HepG2 (cell line): ENCODE measurements at regions not wholly inside any gene's neighbourhood (a gene's known extent, or its start where the extent isn't known, plus 50 kb on each side); places are given as distances from the start of the nearest gene placed in this dataset.

Experiments used
- ATAC-seq: fragments of 200-7000 bp; cut with Tn5 transposase; 3 replicates; pipeline ENCODE4 v1.9.1; 2020; ENCODE audit warnings: mild to moderate bottlenecking, moderate library complexity
- BruUV-seq: library from RNA; stranded (reverse); fragments of 400-500 nt; replicated peaks from 2 replicates; lab custom pipeline; 2021; lab: Mats Ljungman, UMichigan
- CTCF ChIA-PET: fragments of 300-600 bp; formaldehyde crosslinking; extraction: SDS; loops from one replicate; lab custom pipeline; 2021; ENCODE audit warnings: low total read pairs, inconsistent platforms, low intra/inter-chr PET ratio; lab: Yijun Ruan, JAX
- POLR2A ChIA-PET: fragments of 350-600 bp; sonication (Branson Sonifier 250); formaldehyde crosslinking; loops from one replicate; lab custom pipeline; 2020; ENCODE audit warnings: antibody characterized with exemption, inconsistent platforms; lab: Yijun Ruan, JAX
- DNase-seq: peaks from one replicate; pipeline ENCODE4 v3.0.0-alpha.2; 2015; ENCODE audit warnings: low spot score
- FAIRE-seq: peaks from 3 replicates; lab custom pipeline; 2011; peaks lifted over from hg19 to GRCh38; lab: Jason Lieb, UNC
- H2AFZ ChIP-seq: one replicate; pipeline ENCODE4 v1.6.1; 2011; ENCODE audit warnings: low read length, inconsistent platforms
- H3K27ac ChIP-seq: fragments of 300-600 bp; 3 replicates; pipeline ENCODE4 v1.8.0; 2011; ENCODE audit warnings: mixed run types, mild to moderate bottlenecking, mixed read lengths, low read length, inconsistent platforms; ENCODE audit not compliant: insufficient read depth; ENCODE audit errors: extremely low read length
- H3K27me3 ChIP-seq, 2 experiments: fragments of 200-600 bp in 1 of 2; 2 replicates in 1 of 2; 3 replicates in 1 of 2; pipeline versions ENCODE4 v1.6.0 to v1.8.0; 2011; ENCODE audit warnings: low read length in 2 of 2, mild to moderate bottlenecking in 2 of 2, moderate library complexity in 2 of 2, inconsistent platforms in 1 of 2; ENCODE audit not compliant: insufficient read depth in 2 of 2, control insufficient read depth in 1 of 2
- H3K36me3 ChIP-seq, 2 experiments: fragments of 200-600 bp in 1 of 2; replicated peaks in 1 of 2; 2 replicates in 1 of 2; 3 replicates in 1 of 2; pipeline versions ENCODE4 v1.5.1 to v1.8.0; 2011; ENCODE audit warnings: low read length in 2 of 2, inconsistent platforms in 1 of 2; ENCODE audit not compliant: insufficient read depth in 2 of 2, control insufficient read depth in 1 of 2
- H3K4me1 ChIP-seq: 2 replicates; pipeline ENCODE4 v1.5.1; 2012; ENCODE audit warnings: low read length, inconsistent platforms; ENCODE audit not compliant: insufficient read depth
- H3K4me2 ChIP-seq: 2 replicates; pipeline ENCODE4 v1.6.0; 2011; ENCODE audit warnings: low read depth, low read length, inconsistent platforms
- H3K4me3 ChIP-seq, 3 experiments: fragments of 200-600 bp in 1 of 3; sonication (generic), shearing (Covaris generic) in 1 of 3; replicated peaks in 1 of 3; 2 replicates each; pipeline ENCODE4 v1.5.1; 2011 to 2016; ENCODE audit warnings: low read length in 3 of 3, inconsistent platforms in 2 of 3, low read depth in 2 of 3, mild to moderate bottlenecking in 2 of 3, control low read depth in 1 of 3, mixed read lengths in 1 of 3; ENCODE audit not compliant: insufficient read depth in 1 of 3
- H3K79me2 ChIP-seq: one replicate; pipeline ENCODE4 v1.6.1; 2011; ENCODE audit warnings: low read length, inconsistent platforms; ENCODE audit not compliant: insufficient read depth
- H3K9ac ChIP-seq: 2 replicates; pipeline ENCODE4 v1.6.0; 2011; ENCODE audit warnings: mild to moderate bottlenecking, low read depth, low read length, inconsistent platforms; ENCODE audit not compliant: insufficient read depth
- H3K9me3 ChIP-seq: 2 replicates; pipeline ENCODE4 v1.5.1; 2012; ENCODE audit warnings: mild to moderate bottlenecking, low read length
- H4K20me1 ChIP-seq: 2 replicates; pipeline ENCODE4 v1.6.0; 2011; ENCODE audit warnings: inconsistent platforms, mild to moderate bottlenecking, low read length, moderate library complexity; ENCODE audit not compliant: insufficient read depth
- CENPBD1 ChIP-seq: sonication (generic); formaldehyde crosslinking; IDR thresholded peaks from 2 replicates; pipeline ENCODE4 v1.8.0; 2022; ENCODE audit warnings: missing genetic modification reagents, low read depth, mild to moderate bottlenecking, borderline replicate concordance
- ETS1 ChIP-seq: sonication (generic); formaldehyde crosslinking; IDR thresholded peaks from 2 replicates; pipeline ENCODE4 v1.4.0; 2020; ENCODE audit warnings: missing genetic modification reagents
- FOXO1 ChIP-seq: sonication (generic); formaldehyde crosslinking; IDR thresholded peaks from 2 replicates; pipeline ENCODE4 v1.4.0; 2020; ENCODE audit warnings: missing genetic modification reagents
- GATAD1 ChIP-seq: IDR thresholded peaks from 2 replicates; pipeline ENCODE4 v1.6.1; 2016; ENCODE audit warnings: missing genetic modification reagents, missing compliant biosample characterization
- GATAD2A ChIP-seq: IDR thresholded peaks from 2 replicates; pipeline ENCODE4 v1.6.1; 2016
- NR1H2 ChIP-seq: sonication (generic); formaldehyde crosslinking; IDR thresholded peaks from 2 replicates; pipeline ENCODE4 v1.8.1; 2022; ENCODE audit warnings: low read depth, missing genetic modification reagents, borderline replicate concordance
- POLR2AphosphoS2 ChIP-seq: IDR thresholded peaks from 2 replicates; pipeline ENCODE4 v1.6.1; 2011; ENCODE audit warnings: low read depth, low read length, improper control_type of control experiment
- SMARCC2 ChIP-seq: fragments of 450-650 bp; IDR thresholded peaks from 2 replicates; pipeline ENCODE4 v1.6.1; 2017; ENCODE audit warnings: antibody characterized with exemption, mild to moderate bottlenecking
- SYNCRIP ChIP-seq: fragments of 200-400 bp; formaldehyde crosslinking; IDR thresholded peaks from 2 replicates; pipeline ENCODE4 v1.6.1; 2018; ENCODE audit warnings: mild to moderate bottlenecking, low read depth, low read length; ENCODE audit not compliant: insufficient read depth
- YEATS2 ChIP-seq: sonication (generic); formaldehyde crosslinking; IDR thresholded peaks from 2 replicates; pipeline ENCODE4 v1.4.0; 2020; ENCODE audit warnings: missing genetic modification reagents, borderline replicate concordance
- ZBTB42 ChIP-seq: sonication (generic); formaldehyde crosslinking; IDR thresholded peaks from 2 replicates; pipeline ENCODE4 v1.5.0; 2020; ENCODE audit warnings: mild to moderate bottlenecking, missing genetic modification reagents
- ZFP91 ChIP-seq: sonication (generic); formaldehyde crosslinking; IDR thresholded peaks from 2 replicates; pipeline ENCODE4 v1.9.0; 2022; ENCODE audit warnings: missing genetic modification reagents, mild to moderate bottlenecking, borderline replicate concordance
- ZNF10 ChIP-seq: sonication (generic); formaldehyde crosslinking; IDR thresholded peaks from 2 replicates; pipeline ENCODE4 v1.4.0; 2020; ENCODE audit warnings: mild to moderate bottlenecking, low read depth, missing genetic modification reagents, borderline replicate concordance
- ZNF225 ChIP-seq: sonication (generic); formaldehyde crosslinking; IDR thresholded peaks from 2 replicates; pipeline ENCODE4 v1.4.0; 2020; ENCODE audit warnings: mild to moderate bottlenecking, missing genetic modification reagents
- ZNF337 ChIP-seq: sonication (generic); formaldehyde crosslinking; IDR thresholded peaks from 2 replicates; pipeline ENCODE4 v1.5.1; 2020; ENCODE audit warnings: missing genetic modification reagents, low read depth, mild to moderate bottlenecking, borderline replicate concordance
- ZNF414 ChIP-seq: sonication (generic); formaldehyde crosslinking; IDR thresholded peaks from 2 replicates; pipeline ENCODE4 v1.5.0; 2020; ENCODE audit warnings: missing genetic modification reagents
- ZNF740 ChIP-seq: sonication (generic); formaldehyde crosslinking; IDR thresholded peaks from 2 replicates; pipeline ENCODE4 v1.4.0; 2020; ENCODE audit warnings: missing genetic modification reagents
- ZNF788 ChIP-seq: sonication (generic); formaldehyde crosslinking; IDR thresholded peaks from 2 replicates; pipeline ENCODE4 v1.5.0; 2020; ENCODE audit warnings: mild to moderate bottlenecking, missing genetic modification reagents, borderline replicate concordance
- WGBS: methylation state at CpG from one replicate; pipeline ENCODE4 v1.1.6; 2017; ENCODE audit warnings: low lambda C conversion rate; 5-methylcytosine and 5-hydroxymethylcytosine counted together
- in situ Hi-C: cut with HindIII; loops from 2 replicates; pipeline ENCODE4 v1.10.0; 2017; ENCODE audit warnings: low pct_unique_long_range_greater_than_20kb; ENCODE audit not compliant: extremely low pct_ligation_motif_present
- intact Hi-C: fragments of 100-400 bp; cut with micrococcal nuclease; formaldehyde crosslinking; loops from one replicate; pipeline ENCODE4 v1.10.0; 2022; ENCODE audit not compliant: unreplicated experiment

- no peak for FAIRE-seq
- Histone ChIP-seq H3K4me2 (no peak overlapping the region), H3K9ac (no peak overlapping the region), H3K36me3 (no peaks in the 10 kb centered on the region), H3K9me3 (no peaks in the 10 kb centered on the region), H3K79me2 (no peaks in the 10 kb centered on the region), H3K4me1 (peaks cover 10% of the 10 kb centered on the region), H3K4me3 (no peak overlapping the region), H2AFZ (no peak overlapping the region), H4K20me1 (no peaks in the 10 kb centered on the region), H3K27me3 (no peaks in the 10 kb centered on the region), H3K27ac (no peak overlapping the region)
- no peak for ATAC-seq
- in situ Hi-C loops (no loop called here), intact Hi-C loops (no loop called here)
- POLR2A ChIA-PET = no interaction called here
- TF ChIP-seq ZNF10 (CRISPR knock-in tag) (no peak), GATAD2A (CRISPR knock-in tag) (no peak), ZNF337 (no peak), GATAD1 (CRISPR knock-in tag) (no peak), ETS1 (CRISPR knock-in tag) (no peak), SMARCC2 (no peak), ZNF740 (CRISPR knock-in tag) (no peak), ZNF788 (CRISPR knock-in tag) (no peak), YEATS2 (CRISPR knock-in tag) (no peak), ZFP91 (no peak), POLR2AphosphoS2 (no peak), ZNF225 (CRISPR knock-in tag) (no peak), CENPBD1 (CRISPR knock-in tag) (no peak), ZNF414 (CRISPR knock-in tag) (no peak), NR1H2 (CRISPR knock-in tag) (no peak), FOXO1 (CRISPR knock-in tag) (no peak), ZBTB42 (CRISPR knock-in tag) (no peak), SYNCRIP (no peak)
- BruUV-seq = no TSS peak
- WGBS = 78% methylated on average over 1 of the region's 1 CpG
- DNase-seq = no peak
- CTCF ChIA-PET = no interaction called here
These were observed 440.3 kb upstream of the ONECUT1 start for GRCh38 chr15:53230473-53230872.
